ENCODE measurements at regions not wholly inside any gene's neighbourhood (a gene's known extent, or its start where the extent isn't known, plus 50 kb on each side); places are given as distances from the start of the nearest gene placed in this dataset.

DNA sequence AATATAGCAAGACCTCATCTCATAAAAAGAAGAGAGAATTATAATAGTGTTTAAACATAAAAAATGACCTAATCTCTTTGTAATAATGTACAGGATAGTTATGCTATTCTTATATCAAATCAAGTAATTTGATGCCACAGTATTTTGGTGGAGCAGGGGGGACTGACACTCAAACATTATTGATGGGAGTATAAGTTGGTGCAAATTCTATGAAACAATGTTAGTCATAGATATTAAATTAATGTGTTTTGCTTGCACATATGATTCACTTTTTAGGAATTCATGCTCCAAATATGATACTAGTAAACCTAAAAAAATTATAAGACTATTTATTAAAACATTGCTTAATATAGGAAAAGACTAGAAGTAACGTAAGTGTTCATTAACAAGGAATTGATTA, 256.1 kb upstream of the SYT4 start:
- H3K36me3 ChIP-seq (ENCODE audit: control insufficient read depth in 1 of 2, insufficient read depth in 2 of 2, low read length in 2 of 2): no peaks in the 10 kb centered on the region
- no peak overlapping the region for H3K9ac ChIP-seq (ENCODE audit: low read length)
- H3K14ac ChIP-seq (ENCODE audit: low read length): no peak overlapping the region
- H4K8ac ChIP-seq (ENCODE audit: low read depth, low read length): no peak overlapping the region
- H2BK120ac ChIP-seq (ENCODE audit: insufficient read depth, low read length, poor library complexity): no peak overlapping the region
- no CpG with 5 or more reads among the region's 1 CpG for WGBS (ENCODE audit: extremely low coverage, insufficient coverage, insufficient read length)
- H3K18ac ChIP-seq (ENCODE audit: low read length): no peak overlapping the region
- no peak overlapping the region for H3K27ac ChIP-seq (ENCODE audit: low read depth, low read length)
- no peak overlapping the region for H4K91ac ChIP-seq (ENCODE audit: low read depth, low read length)
- H3K23ac ChIP-seq (ENCODE audit: low read length): no peak overlapping the region
- no peak overlapping the region for H3K4me2 ChIP-seq (ENCODE audit: low read length)
- H2BK12ac ChIP-seq (ENCODE audit: low read length): no peak overlapping the region
- H2BK5ac ChIP-seq (ENCODE audit: low read depth, low read length, poor library complexity): no peak overlapping the region
- DNase-seq: no peak
- H4K12ac ChIP-seq (ENCODE audit: low read depth, low read length): no peak overlapping the region
- H3K79me1 ChIP-seq (ENCODE audit: low read length): no peaks in the 10 kb centered on the region
- no peaks in the 10 kb centered on the region for H3K9me3 ChIP-seq (ENCODE audit: insufficient read depth, low read depth, low read length)
- H3K79me2 ChIP-seq (ENCODE audit: control insufficient read depth, insufficient read depth, low read length, poor library complexity): no peaks in the 10 kb centered on the region
- H3K4ac ChIP-seq (ENCODE audit: low read depth, low read length): no peak overlapping the region
- H3K27me3 ChIP-seq (ENCODE audit: insufficient read depth, low read length): no peaks in the 10 kb centered on the region
- no peak overlapping the region for H2AK5ac ChIP-seq (ENCODE audit: low read length)
- H3K4me3 ChIP-seq (ENCODE audit: low read depth, low read length): no peak overlapping the region
- no peaks in the 10 kb centered on the region for H3K4me1 ChIP-seq (ENCODE audit: control insufficient read depth in 1 of 2, insufficient read depth in 2 of 2, low read length in 2 of 2)
- H2AFZ ChIP-seq (ENCODE audit: insufficient read depth, low read length, poor library complexity): no peak overlapping the region

- Histone ChIP-seq H3K36me3 (ENCODE audit: control insufficient read depth in 1 of 2, insufficient read depth in 2 of 2, low read length in 2 of 2) (no peaks in the 10 kb centered on the region), H2AFZ (ENCODE audit: insufficient read depth, low read length, poor library complexity) (no peak overlapping the region), H3K4me1 (ENCODE audit: control insufficient read depth in 1 of 2, insufficient read depth in 2 of 2, low read length in 2 of 2) (no peaks in the 10 kb centered on the region), H3K14ac (ENCODE audit: low read length) (no peak overlapping the region), H2BK120ac (ENCODE audit: insufficient read depth, low read length, poor library complexity) (no peak overlapping the region), H3K9ac (ENCODE audit: low read length) (no peak overlapping the region), H3K4me2 (ENCODE audit: low read length) (no peak overlapping the region), H4K12ac (ENCODE audit: low read depth, low read length) (no peak overlapping the region), H3K27ac (ENCODE audit: low read depth, low read length) (no peak overlapping the region), H3K79me1 (ENCODE audit: low read length) (no peaks in the 10 kb centered on the region), H3K9me3 (ENCODE audit: insufficient read depth, low read depth, low read length) (no peaks in the 10 kb centered on the region), H3K4me3 (ENCODE audit: low read depth, low read length) (no peak overlapping the region), H2AK5ac (ENCODE audit: low read length) (no peak overlapping the region), H3K23ac (ENCODE audit: low read length) (no peak overlapping the region), H3K79me2 (ENCODE audit: control insufficient read depth, insufficient read depth, low read length, poor library complexity) (no peaks in the 10 kb centered on the region), H3K4ac (ENCODE audit: low read depth, low read length) (no peak overlapping the region), H4K8ac (ENCODE audit: low read depth, low read length) (no peak overlapping the region), H2BK12ac (ENCODE audit: low read length) (no peak overlapping the region), H4K91ac (ENCODE audit: low read depth, low read length) (no peak overlapping the region), H2BK5ac (ENCODE audit: low read depth, low read length, poor library complexity) (no peak overlapping the region), H3K18ac (ENCODE audit: low read length) (no peak overlapping the region), H3K27me3 (ENCODE audit: insufficient read depth, low read length) (no peaks in the 10 kb centered on the region)
- DNase-seq: no peak
- no CpG with 5 or more reads among the region's 2 CpGs for WGBS (ENCODE audit: extremely low coverage, insufficient coverage, insufficient read length)
Observed at GRCh38 chr18:43534511-43534910, 257.2 kb upstream of the SYT4 start.

- Histone ChIP-seq H3K4me1 (ENCODE audit: control insufficient read depth in 1 of 2, insufficient read depth in 2 of 2, low read length in 2 of 2) (no peaks in the 10 kb centered on the region), H3K9me3 (ENCODE audit: insufficient read depth, low read depth, low read length) (no peaks in the 10 kb centered on the region), H3K4ac (ENCODE audit: low read depth, low read length) (no peak overlapping the region), H2AFZ (ENCODE audit: insufficient read depth, low read length, poor library complexity) (no peak overlapping the region), H4K91ac (ENCODE audit: low read depth, low read length) (no peak overlapping the region), H3K4me3 (ENCODE audit: low read depth, low read length) (no peak overlapping the region), H3K9ac (ENCODE audit: low read length) (no peak overlapping the region), H2BK120ac (ENCODE audit: insufficient read depth, low read length, poor library complexity) (no peak overlapping the region), H3K79me1 (ENCODE audit: low read length) (no peaks in the 10 kb centered on the region), H3K36me3 (ENCODE audit: control insufficient read depth in 1 of 2, insufficient read depth in 2 of 2, low read length in 2 of 2) (no peaks in the 10 kb centered on the region), H3K27ac (ENCODE audit: low read depth, low read length) (no peak overlapping the region), H2BK5ac (ENCODE audit: low read depth, low read length, poor library complexity) (no peak overlapping the region), H4K8ac (ENCODE audit: low read depth, low read length) (no peak overlapping the region), H4K12ac (ENCODE audit: low read depth, low read length) (no peak overlapping the region), H3K4me2 (ENCODE audit: low read length) (no peak overlapping the region), H2BK12ac (ENCODE audit: low read length) (no peak overlapping the region), H3K23ac (ENCODE audit: low read length) (no peak overlapping the region), H3K27me3 (ENCODE audit: insufficient read depth, low read length) (no peaks in the 10 kb centered on the region), H3K14ac (ENCODE audit: low read length) (no peak overlapping the region), H3K18ac (ENCODE audit: low read length) (no peak overlapping the region), H3K79me2 (ENCODE audit: control insufficient read depth, insufficient read depth, low read length, poor library complexity) (no peaks in the 10 kb centered on the region), H2AK5ac (ENCODE audit: low read length) (no peak overlapping the region)
- DNase-seq: no peak
- WGBS (ENCODE audit: extremely low coverage, insufficient coverage, insufficient read length): no CpG with 5 or more reads among the region's 1 CpG
Observed at GRCh38 chr18:43539862-43540261, 262.6 kb upstream of the SYT4 start.

GRCh38 chr18:43542016-43542415, 264.7 kb upstream of the SYT4 start:
- Histone ChIP-seq H3K27ac (ENCODE audit: low read depth, low read length) (no peak overlapping the region), H3K36me3 (ENCODE audit: control insufficient read depth in 1 of 2, insufficient read depth in 2 of 2, low read length in 2 of 2) (no peaks in the 10 kb centered on the region), H3K4me3 (ENCODE audit: low read depth, low read length) (no peak overlapping the region), H4K8ac (ENCODE audit: low read depth, low read length) (no peak overlapping the region), H3K79me1 (ENCODE audit: low read length) (no peaks in the 10 kb centered on the region), H3K23ac (ENCODE audit: low read length) (no peak overlapping the region), H2BK120ac (ENCODE audit: insufficient read depth, low read length, poor library complexity) (no peak overlapping the region), H3K9ac (ENCODE audit: low read length) (no peak overlapping the region), H3K9me3 (ENCODE audit: insufficient read depth, low read depth, low read length) (no peaks in the 10 kb centered on the region), H4K12ac (ENCODE audit: low read depth, low read length) (no peak overlapping the region), H3K4me2 (ENCODE audit: low read length) (no peak overlapping the region), H2BK12ac (ENCODE audit: low read length) (no peak overlapping the region), H3K27me3 (ENCODE audit: insufficient read depth, low read length) (no peaks in the 10 kb centered on the region), H2AFZ (ENCODE audit: insufficient read depth, low read length, poor library complexity) (no peak overlapping the region), H3K4me1 (ENCODE audit: control insufficient read depth in 1 of 2, insufficient read depth in 2 of 2, low read length in 2 of 2) (no peaks in the 10 kb centered on the region), H4K91ac (ENCODE audit: low read depth, low read length) (no peak overlapping the region), H3K4ac (ENCODE audit: low read depth, low read length) (no peak overlapping the region), H3K14ac (ENCODE audit: low read length) (no peak overlapping the region), H3K18ac (ENCODE audit: low read length) (no peak overlapping the region), H2AK5ac (ENCODE audit: low read length) (no peak overlapping the region), H2BK5ac (ENCODE audit: low read depth, low read length, poor library complexity) (no peak overlapping the region), H3K79me2 (ENCODE audit: control insufficient read depth, insufficient read depth, low read length, poor library complexity) (no peaks in the 10 kb centered on the region)
- no CpG with 5 or more reads among the region's 6 CpGs for WGBS (ENCODE audit: extremely low coverage, insufficient coverage, insufficient read length)
- DNase-seq: no peak

Data from trophoblast cell (in vitro differentiated cells and primary cell).